ENCODE measurements at regions not wholly inside any gene's neighbourhood (a gene's known extent, or its start where the extent isn't known, plus 50 kb on each side); places are given as distances from the start of the nearest gene placed in this dataset.

DNA sequence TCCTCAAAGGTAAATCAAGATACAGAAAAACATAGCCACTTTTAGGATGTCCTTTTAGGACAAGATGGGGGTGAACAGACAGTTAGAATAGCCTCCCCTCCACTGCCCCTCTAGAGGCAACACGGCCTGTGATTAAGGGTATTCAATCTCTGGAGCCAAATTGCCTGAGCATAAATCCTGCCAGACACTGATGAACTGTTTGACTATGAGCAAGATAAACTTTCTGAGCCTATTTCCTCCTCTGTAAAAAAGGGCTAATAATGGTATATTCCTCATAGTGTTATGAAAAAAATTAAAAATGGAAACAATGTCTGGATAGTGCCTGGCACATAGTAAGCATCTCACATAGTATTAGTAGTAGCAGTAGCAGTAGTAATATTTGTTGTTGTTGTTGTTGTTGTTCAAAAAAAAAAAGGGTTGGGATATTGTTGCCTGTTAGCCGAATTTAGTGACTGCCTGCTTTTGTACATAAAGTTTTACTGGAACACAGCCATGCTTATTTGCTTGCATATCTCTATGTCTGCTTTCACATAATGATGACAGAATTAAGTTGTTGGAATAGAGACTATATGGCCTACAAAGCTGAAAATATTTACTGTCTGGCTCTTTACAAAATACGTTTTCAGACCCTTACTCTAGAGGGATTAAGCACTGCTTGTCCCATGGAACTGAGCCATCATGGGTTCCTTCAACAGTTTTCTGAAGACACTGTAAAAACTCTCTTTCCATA lies 536.3 kb downstream of the TLE4 start:
- DNase-seq (ENCODE audit: low read depth in 2 of 2, low spot score in 1 of 2) = no peak

DNA sequence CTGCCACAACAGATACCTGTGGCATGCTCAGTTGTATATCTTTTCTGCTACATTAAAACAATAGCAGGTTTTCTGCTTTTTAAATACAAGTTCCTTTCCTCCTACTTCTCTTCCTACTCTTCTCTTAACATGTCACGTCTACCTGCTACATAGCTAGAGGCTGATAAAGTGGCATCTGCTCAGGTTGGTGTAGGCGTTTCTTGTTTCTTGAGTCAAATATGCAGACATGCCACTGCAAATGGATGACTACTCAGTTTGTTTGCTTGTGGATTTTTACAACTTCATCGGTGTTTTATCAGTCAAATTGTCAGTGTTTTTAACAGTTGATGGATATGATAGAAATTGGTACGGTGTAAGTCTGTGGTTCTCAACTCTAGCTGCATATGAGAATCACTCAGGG lies 525.7 kb downstream of the TLE4 start:
- DNase-seq (ENCODE audit: low read depth in 2 of 2, low spot score in 1 of 2) = no peak

DNA sequence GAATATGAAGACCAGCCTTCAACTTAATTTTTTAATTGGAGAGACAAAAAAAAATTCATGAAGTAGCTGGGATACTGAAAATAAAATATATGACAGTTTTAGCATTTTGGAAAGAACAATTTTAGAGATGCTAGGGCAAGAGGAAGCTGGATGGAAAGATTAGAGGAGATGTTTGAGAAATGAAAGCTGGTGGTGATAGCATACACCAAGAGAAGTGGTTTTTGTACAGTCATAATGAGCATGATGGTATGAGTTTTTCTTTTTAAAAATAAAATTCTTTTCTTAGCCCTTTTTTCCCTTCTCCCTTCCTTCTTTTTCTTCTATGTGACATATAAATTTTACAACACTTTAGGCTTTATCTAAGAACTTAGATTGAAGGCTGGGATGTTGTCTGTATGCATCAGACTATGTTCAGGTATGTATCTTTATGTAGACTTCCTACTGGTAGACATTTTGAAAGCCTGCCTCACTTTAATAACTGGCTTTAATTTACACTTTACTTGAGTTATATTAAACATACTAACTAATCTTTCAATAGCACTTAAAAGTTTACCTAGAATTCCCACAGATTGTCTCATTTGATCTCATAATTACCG lies 522.5 kb downstream of the TLE4 start:
- no peak for DNase-seq (ENCODE audit: low read depth in 2 of 2, low spot score in 1 of 2)

DNA sequence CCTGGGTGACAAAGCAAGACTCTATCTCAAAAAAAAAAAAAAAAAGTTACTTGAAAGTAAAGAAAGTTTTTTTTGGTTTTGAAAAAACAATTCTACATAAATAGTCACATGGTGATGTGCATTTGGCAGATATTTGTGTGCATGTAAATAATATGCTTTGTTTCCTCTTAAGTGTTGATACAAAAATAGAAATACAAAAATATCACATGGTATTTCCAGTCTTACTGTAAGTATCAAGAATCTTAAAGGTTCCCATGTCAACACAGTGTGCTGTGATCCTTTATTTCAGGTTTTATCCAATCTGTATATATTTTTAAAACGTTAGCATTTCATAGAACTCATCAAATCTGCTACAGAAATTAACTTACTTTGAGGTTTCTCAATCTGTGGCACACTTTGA lies 521.9 kb downstream of the TLE4 start:
- DNase-seq (ENCODE audit: low read depth in 2 of 2, low spot score in 1 of 2) = no peak

DNA sequence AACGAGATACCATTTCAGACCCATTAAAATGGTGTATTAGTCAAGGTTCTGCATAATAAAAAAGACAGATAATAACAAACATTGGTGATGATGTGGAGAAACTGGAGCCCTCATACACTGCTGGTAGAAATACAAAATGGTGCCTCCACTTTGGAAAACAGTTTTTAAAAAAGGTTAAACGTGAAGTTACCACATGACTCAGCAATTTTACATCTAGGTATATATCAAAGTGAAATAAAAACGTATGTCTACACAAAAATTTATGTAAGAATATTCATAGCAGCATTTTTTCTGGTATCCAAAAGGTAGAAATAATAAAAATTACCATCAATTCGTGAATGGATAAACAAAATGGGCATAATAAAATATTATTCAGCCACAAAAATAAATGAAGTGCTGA lies 519.8 kb downstream of the TLE4 start:
- DNase-seq (ENCODE audit: low read depth in 2 of 2, low spot score in 1 of 2) = no peak

DNA sequence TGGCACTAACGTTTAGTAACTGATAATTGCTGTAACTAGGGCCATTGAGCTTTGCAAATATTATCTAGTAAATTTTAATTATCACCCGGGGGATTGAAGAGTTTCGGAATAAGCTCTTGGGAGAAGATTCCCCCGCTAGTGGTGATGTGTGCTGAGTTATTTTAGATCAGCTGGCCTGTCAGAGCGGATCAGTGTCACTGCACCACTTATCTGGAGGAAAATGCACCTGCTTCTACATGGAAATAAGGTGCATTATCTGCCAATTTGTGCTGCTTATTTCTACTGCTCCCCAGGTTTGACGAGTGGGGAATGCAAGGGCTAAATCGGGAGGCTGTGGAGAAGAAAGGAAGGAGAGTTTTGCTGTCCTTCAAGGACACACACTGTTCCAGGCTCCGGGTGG lies 518.6 kb downstream of the TLE4 start:
- DNase-seq (ENCODE audit: low read depth in 2 of 2, low spot score in 1 of 2) = no peak

DNA sequence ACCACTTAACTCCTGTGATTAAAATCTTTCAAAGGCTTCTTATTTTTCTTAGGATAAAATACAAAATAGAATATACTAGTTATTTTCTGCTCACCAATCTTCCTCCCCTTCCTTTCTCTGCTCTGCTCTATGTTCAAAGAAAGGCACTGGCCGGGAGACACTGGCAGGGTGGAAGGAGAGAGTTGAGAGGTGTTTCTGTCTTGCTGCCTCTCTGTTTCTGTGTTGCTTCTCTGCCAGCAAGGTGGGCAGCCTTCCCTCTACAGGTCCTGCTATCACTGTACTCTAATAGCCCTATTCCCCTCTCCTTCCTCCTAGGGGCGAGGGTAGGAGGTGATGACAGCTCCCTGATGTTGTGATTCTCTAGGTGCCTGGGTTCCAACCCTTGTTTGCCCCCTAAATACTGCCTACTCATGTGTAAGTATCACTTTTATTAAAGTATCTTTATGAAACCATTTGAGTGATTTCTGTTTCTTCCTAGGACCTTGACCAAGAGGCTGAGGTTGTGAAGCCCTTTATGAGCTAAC lies 515.1 kb downstream of the TLE4 start:
- DNase-seq (ENCODE audit: low read depth in 2 of 2, low spot score in 1 of 2) = no peak

DNA sequence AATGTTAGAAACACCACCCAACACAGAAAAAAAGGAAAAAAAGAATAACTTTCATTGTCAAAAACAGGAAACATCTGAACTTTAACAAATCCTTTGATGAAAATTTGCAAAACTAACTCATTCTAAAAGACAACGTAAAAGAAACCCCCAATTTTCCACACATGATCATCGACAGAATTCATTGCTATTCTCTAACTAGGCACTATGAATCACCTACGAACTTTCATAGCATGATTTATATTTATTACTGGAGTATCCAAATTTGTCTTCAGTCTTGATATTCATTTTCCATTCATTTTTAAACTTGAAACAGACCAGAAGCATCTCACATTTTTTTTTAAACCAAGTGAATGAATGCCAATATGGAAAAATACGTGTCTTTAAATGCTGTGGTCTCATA lies 514.6 kb downstream of the TLE4 start:
- DNase-seq (ENCODE audit: low read depth in 2 of 2, low spot score in 1 of 2) = no peak

DNA sequence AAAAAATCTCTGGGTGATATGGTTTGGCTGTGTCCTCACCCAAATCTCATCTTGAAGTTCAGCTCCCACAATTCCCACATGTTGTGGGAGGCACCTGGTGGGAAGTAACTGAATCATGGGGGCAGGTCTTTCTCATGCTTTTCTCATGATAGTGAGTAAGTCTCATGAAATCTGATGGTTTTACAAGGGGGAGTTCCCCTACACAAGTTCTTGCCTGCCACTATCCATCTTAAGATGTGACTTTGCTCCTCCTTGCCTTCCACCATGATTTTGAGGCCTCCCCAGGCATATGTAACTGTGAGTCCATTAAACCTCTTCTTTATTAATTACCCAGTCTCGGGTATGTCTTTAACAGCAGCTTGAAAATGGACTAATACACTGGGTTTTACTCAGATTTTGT lies 513.9 kb downstream of the TLE4 start:
- no peak for DNase-seq (ENCODE audit: low read depth in 2 of 2, low spot score in 1 of 2)

DNA sequence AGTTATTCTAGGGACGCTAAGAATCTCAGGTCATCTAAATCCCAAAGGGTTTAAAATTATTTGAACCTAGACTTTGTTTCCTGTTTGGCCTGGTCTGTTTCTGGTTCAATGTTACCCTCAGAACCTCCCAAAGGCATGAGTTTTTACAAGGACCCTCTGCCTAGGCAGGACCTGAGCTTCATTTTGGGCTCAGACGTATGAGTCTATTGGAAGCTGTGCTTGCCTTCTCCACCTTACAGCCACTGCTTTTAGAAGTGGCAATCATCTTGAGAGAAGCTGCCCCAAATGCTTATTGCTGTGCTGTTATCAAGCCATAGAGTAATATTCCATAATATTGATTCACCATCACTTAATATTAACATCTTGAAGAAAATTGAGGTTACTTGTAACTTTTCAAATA lies 510.4 kb downstream of the TLE4 start:
- no peak for DNase-seq (ENCODE audit: low read depth in 2 of 2, low spot score in 1 of 2)

DNA sequence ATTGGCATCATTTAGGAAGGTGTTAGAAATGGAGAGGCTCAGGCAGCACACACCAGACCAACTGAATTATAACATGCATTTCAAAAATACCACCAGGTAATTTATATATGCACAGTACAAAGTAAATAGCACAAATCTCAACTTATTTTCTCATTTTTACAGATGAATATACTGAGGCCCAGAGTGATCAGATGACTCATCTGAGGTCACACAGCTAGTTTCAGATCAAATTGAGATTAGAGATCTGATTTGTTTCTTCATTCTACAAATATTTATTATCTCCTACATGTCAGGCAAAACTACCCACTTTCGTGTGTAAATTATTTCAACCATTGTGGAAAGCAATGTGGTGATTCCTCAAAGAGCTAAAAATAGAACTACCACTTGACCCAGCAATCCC lies 507.1 kb downstream of the TLE4 start:
- no peak for DNase-seq (ENCODE audit: low read depth in 2 of 2, low spot score in 1 of 2)

DNA sequence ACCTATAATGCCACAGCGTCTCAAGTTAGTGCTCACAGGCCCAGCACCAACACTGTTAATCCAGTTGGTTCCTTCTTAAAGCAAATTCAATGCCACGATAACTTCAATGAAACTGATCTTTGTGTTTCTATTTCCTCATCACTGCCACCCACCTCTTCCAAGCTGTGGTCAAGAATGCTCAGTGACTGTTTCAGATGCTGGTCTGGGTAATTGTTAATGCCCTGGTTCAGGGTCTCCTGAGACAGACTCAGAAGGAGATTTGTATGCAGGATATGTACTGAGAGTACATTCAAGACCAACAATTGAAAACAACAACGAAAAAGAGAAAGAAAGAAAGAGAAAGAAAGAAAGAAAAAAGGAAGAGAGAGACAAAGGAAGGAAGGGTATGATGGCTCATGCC lies 505.3 kb downstream of the TLE4 start:
- no peak for DNase-seq (ENCODE audit: low read depth in 2 of 2, low spot score in 1 of 2)

DNA sequence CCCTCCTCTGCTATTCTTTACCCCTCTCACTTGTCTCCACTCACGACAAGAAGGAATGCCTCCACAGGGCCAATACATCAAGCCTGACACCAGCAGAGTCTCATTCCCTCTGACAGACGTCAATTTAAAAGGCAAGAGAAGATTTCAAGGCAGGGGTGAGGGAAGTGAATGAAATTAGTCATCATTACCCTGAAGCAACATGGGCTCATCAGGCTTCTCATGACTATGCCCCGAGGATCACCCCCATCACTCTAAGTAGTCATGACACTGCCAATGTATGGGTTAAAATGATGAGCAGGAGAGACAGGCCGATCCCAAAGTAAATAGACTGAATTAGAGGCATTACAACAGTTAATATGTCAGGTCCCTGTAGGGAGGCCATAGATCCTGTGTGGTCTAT lies 504.4 kb downstream of the TLE4 start:
- DNase-seq (ENCODE audit: low read depth in 2 of 2, low spot score in 1 of 2) = no peak

DNA sequence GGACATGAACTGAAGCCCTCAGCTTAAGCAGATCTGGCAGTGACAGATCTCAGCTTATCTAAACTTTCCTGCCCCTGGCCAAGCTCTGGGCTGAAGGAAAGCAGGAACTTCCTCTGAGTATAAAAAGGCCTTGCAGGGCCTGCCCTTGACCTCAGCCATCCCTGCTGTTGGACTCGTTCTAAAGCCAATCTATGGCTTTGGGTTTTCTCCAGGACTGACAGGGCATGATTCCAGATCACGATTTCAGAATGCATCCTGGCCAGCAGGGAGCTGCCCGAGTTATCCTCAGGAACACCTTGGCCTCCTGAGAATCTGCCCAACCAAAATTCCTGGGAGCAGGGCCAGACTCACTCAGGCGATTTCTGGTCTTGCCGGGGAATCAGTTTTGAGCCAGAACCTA lies 502.7 kb downstream of the TLE4 start:
- no peak for DNase-seq (ENCODE audit: low read depth in 2 of 2, low spot score in 1 of 2)

DNA sequence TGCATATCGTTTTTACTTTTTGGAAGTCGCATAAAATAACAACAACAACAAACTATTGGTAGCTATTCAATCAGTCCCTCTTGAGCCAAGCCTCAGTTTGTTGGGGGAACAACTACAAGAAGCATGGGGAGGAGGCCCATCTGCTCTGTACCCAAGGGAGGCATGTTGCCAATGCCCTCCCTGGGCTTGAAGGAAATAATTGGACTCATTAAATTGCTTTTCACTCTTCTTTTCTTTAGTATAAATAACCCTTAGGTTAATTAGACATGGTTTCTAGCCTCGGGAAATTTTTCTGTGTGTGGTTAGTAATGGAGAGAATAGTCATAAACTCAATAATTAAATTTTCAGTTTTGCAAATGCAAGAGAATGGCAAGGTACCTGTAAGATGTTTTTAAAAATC lies 500.7 kb downstream of the TLE4 start:
- no peak for DNase-seq (ENCODE audit: low read depth in 2 of 2, low spot score in 1 of 2)

DNA sequence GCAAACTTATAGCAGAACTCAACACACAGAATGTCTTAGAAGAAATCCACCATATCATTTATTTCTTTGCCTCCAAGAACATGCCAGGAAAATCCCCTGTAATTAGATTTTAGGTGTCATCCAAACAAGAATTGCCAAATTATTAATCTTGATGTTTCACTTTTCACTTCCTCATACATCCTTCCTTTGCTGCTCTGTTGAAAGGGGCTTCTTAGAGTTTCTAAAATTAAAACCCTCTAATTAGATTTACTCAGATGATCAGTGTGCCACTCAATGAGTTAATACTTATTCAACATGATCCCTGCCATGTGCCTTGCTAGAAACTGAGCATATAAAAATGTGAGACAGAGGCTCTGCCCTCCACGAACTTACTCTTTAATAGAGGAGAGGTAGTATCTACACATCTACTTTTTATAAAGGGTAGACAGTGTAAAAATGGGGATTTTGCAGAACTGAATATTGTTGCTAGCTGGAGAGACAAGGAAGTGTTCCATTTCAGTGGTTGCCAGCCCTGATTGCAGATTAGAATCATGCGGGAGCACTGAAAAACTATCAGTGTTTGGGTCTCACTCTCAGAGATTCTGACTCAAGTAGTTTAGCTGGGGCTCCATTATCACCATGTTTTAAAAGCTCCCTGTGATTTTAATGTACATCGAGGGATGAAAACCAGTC lies 498.4 kb downstream of the TLE4 start:
- DNase-seq (ENCODE audit: low read depth in 2 of 2, low spot score in 1 of 2) = no peak

DNA sequence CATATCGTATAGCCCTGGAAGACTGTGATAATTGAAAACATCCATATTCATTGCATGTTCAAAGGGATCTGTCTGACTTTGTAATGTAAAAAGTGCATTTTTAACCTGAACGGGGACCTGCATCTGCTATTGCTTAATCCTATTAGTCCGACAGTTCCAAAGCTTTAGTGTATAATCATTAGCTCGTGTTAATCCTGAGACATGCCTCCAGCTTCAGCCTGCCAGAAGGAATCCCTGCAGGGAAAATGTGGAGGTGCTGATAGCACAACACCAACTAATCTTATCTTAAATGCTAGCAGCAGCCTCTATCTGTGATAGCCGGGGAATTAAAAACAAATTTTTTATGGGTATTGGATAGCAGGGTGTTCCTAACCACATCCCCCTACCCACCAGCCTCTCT lies 495.2 kb downstream of the TLE4 start:
- no peak for DNase-seq (ENCODE audit: low read depth in 2 of 2, low spot score in 1 of 2)

DNA sequence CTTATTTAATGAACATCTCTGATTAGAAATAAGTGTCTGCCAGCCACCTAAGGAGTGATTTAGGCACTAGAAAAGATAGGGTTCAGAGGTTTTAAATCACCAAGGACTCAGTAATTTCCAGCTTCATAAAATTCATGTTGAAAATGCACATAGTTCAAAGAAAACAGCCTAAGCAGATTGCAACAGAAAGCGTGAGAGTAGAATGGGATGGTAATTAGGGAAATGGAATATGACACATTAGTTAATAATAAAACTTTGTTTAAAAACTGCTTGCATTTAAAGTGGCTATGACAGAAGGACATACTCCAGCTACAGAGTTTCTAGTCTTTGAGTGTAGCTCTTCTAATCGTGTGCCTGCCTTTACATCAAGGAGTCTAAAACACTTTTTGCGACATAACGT lies 490.8 kb downstream of the TLE4 start:
- DNase-seq (ENCODE audit: low read depth in 2 of 2, low spot score in 1 of 2) = no peak

DNA sequence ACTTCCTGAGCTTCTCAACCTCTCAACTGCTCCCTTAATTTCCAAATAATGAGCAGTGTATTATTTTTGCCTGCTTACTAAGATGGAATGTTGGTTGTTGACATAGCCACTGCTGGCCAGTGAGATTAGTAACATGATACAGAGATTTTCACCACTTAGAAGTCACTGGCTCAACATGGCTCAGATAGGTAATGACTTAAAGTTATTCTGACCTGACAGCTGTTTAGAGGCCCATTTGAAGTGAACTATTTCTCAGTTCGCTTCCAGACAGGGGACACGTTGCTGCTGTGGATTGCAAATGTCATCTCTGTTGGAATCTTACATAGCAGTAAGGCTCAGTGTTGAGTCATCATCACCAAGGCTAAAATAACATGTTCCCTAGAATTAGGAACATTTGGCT lies 490.2 kb downstream of the TLE4 start:
- no peak for DNase-seq (ENCODE audit: low read depth in 2 of 2, low spot score in 1 of 2)

DNA sequence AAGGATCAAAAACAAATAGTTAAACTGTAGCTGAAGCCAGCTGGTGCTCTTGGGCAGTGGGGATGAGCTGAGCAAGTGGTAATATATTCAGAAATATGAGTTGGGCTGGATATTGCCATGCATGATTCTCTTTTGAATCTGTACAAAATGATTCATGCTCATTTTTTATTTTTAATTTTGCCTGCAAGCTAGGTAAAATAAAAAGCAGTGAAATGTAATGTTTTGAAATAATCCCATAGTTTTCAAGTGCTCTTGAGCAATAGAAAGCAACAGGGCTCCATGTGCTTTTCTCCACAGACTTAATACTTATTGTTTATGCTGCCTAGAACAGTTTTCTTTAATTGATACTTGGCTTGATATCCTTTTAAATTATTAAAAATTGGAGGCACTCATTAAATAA lies 489.3 kb downstream of the TLE4 start:
- DNase-seq (ENCODE audit: low read depth in 2 of 2, low spot score in 1 of 2) = no peak

DNA sequence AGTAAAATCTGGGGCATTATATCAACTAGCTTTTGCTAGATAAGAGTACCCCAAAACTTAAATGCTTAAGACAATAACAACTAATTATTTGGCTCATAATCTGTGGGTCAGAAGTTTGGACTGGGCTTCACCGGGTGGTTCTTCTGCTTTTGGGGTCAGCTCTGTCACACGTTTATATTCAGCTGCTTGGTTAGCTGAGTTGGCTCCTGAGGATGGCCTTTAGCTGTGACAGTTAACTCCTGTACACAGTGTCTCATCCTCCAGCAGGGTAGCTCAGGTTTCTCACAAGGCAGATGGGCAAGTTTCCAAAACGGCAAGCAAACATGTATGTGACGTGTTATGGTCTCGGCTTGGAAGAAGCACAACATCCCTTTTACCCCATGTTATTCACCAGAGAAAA lies 488.2 kb downstream of the TLE4 start:
- DNase-seq (ENCODE audit: low read depth in 2 of 2, low spot score in 1 of 2) = no peak

DNA sequence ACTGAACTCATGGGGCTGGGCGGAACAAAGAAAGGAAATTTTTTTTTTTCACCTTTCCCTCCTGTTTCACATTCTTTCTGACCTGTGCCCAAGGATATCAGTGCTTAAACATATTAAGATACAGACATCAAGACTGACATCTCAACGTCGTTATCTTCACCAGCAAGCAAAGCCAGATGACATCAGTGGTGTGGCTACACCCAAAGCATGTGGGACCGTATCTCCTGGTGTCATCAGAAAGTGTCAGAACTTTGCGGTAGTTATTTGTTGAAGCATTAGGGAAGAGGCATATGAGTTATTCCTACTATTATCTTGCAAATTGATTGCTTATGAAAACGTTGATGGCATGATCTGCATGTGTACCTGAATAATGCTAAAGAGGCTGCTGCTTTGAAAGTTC lies 487.4 kb downstream of the TLE4 start:
- no peak for DNase-seq (ENCODE audit: low read depth in 2 of 2, low spot score in 1 of 2)

DNA sequence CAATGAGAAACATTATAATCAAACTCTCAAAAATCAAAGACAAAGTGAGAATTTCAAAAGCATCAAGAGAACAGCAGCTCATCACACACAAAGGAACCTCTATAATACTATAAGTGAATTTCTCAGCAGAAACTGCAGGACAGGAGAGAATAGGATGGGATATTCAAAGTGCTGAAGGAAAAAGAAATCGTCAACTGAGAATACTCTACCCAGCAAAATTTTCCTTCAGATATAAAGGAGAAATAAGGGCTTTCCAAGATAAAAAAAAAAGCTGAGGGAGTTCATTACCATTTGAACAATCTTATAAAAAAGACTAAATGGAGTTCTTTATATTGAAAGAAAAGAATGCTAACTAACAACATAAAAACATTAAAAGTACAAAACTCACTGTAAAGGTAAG lies 481.1 kb downstream of the TLE4 start:
- no peak for DNase-seq (ENCODE audit: low read depth in 2 of 2, low spot score in 1 of 2)
